Stimulated activated CD4-positive, alpha-beta T cell treated with anti-CD3 and anti-CD28 coated beads, Interleukin-4, amount 100 ng/mL, for 48 hours (primary cell): ENCODE measurements at regions not wholly inside any gene's neighbourhood (a gene's known extent, or its start where the extent isn't known, plus 50 kb on each side); places are given as distances from the start of the nearest gene placed in this dataset.

ENCODE experiments used
- DNase-seq, 2 donors: peaks; one replicate each; pipeline ENCODE4 v3.0.0-alpha.2; 2020; ENCODE audit warnings: low read depth in 2 of 2

- no peak for DNase-seq
Observed at GRCh38 chr11:37774441-37774840, 1176.4 kb upstream of the RAG2 start.

- no peak for DNase-seq
Observed at GRCh38 chr11:37770145-37770544, 1172.1 kb upstream of the RAG2 start.

GRCh38 chr11:37762079-37762478 lies 1164.0 kb upstream of the RAG2 start:
- no peak for DNase-seq

GRCh38 chr11:37755521-37755920 lies 1157.5 kb upstream of the RAG2 start:
- DNase-seq: no peak

GRCh38 chr11:37748641-37749040 lies 1150.6 kb upstream of the RAG2 start:
- DNase-seq: no peak

- DNase-seq: no peak
Observed at GRCh38 chr11:37747121-37747520, 1149.1 kb upstream of the RAG2 start.

- no peak for DNase-seq
Observed at GRCh38 chr11:37727371-37727770, 1129.3 kb upstream of the RAG2 start.

GRCh38 chr11:37724315-37724714 lies 1126.3 kb upstream of the RAG2 start:
- no peak for DNase-seq

- no peak for DNase-seq
Observed at GRCh38 chr11:37721485-37721884, 1123.4 kb upstream of the RAG2 start.

GRCh38 chr11:37718431-37718999 lies 1120.5 kb upstream of the RAG2 start:
- DNase-seq: no peak

- DNase-seq: no peak
Observed at GRCh38 chr11:37712251-37712650, 1114.2 kb upstream of the RAG2 start.

GRCh38 chr11:37710031-37710430 lies 1112.0 kb upstream of the RAG2 start:
- DNase-seq: no peak

- DNase-seq: no peak
Observed at GRCh38 chr11:37704791-37705190, 1106.8 kb upstream of the RAG2 start.

GRCh38 chr11:37699644-37700043 lies 1101.6 kb upstream of the RAG2 start:
- no peak for DNase-seq

- DNase-seq: no peak
Observed at GRCh38 chr11:37695283-37695682, 1097.2 kb upstream of the RAG2 start.

- DNase-seq: no peak
Observed at GRCh38 chr11:37689951-37690350, 1091.9 kb upstream of the RAG2 start.

- no peak for DNase-seq
Observed at GRCh38 chr11:37688456-37688855, 1090.4 kb upstream of the RAG2 start.

GRCh38 chr11:37687130-37687529 lies 1089.1 kb upstream of the RAG2 start:
- no peak for DNase-seq

GRCh38 chr11:37671321-37671720 lies 1073.3 kb upstream of the RAG2 start:
- no peak for DNase-seq

- no peak for DNase-seq
Observed at GRCh38 chr11:37666960-37667359, 1068.9 kb upstream of the RAG2 start.

- no peak for DNase-seq
Observed at GRCh38 chr11:37657645-37658044, 1059.6 kb upstream of the RAG2 start.

GRCh38 chr11:37647767-37648166 lies 1049.7 kb upstream of the RAG2 start:
- DNase-seq: no peak

- no peak for DNase-seq
Observed at GRCh38 chr11:37643968-37644367, 1045.9 kb upstream of the RAG2 start.

- no peak for DNase-seq
Observed at GRCh38 chr11:37642296-37642695, 1044.3 kb upstream of the RAG2 start.
